BLaER1 treated with 17β-estradiol and CSF1 and Interleukin-3, amounts not matched to agents 10 nM and 100 nM (cell line): ENCODE measurements at regions not wholly inside any gene's neighbourhood (a gene's known extent, or its start where the extent isn't known, plus 50 kb on each side); places are given as distances from the start of the nearest gene placed in this dataset.

Source experiments
- H3K27ac ChIP-seq, 11 experiments: shearing (Covaris generic); formaldehyde crosslinking; 2 replicates each; pipeline ENCODE4 v1.8.1; 2022
- H3K27me3 ChIP-seq, 11 experiments: shearing (Covaris generic); formaldehyde crosslinking; 2 replicates each; pipeline ENCODE4 v1.8.1; 2022
- H3K36me3 ChIP-seq, 11 experiments: shearing (Covaris generic); formaldehyde crosslinking; 2 replicates each; pipeline ENCODE4 v1.8.1; 2022
- H3K4me1 ChIP-seq, 10 experiments: shearing (Covaris generic); formaldehyde crosslinking; 2 replicates each; pipeline ENCODE4 v1.8.1; 2022
- H3K4me2 ChIP-seq, 11 experiments: shearing (Covaris generic); formaldehyde crosslinking; 2 replicates each; pipeline ENCODE4 v1.8.1; 2022
- H3K4me3 ChIP-seq, 10 experiments: shearing (Covaris generic); formaldehyde crosslinking; 2 replicates each; pipeline ENCODE4 v1.8.1; 2022
- H3K9ac ChIP-seq, 11 experiments: shearing (Covaris generic); formaldehyde crosslinking; 2 replicates each; pipeline ENCODE4 v1.8.1; 2022
- H3K9me3 ChIP-seq, 11 experiments: shearing (Covaris generic); formaldehyde crosslinking; replicated peaks in 1 of 11; 2 replicates each; pipeline ENCODE4 v1.8.1; 2022
- H4K20me1 ChIP-seq, 11 experiments: shearing (Covaris generic); formaldehyde crosslinking; 2 replicates each; pipeline ENCODE4 v1.8.1; 2022
- Cebpa-rat ChIP-seq, 11 experiments: shearing (Covaris generic); IDR thresholded peaks; 2 replicates each; pipeline ENCODE4 v1.8.1; 2022

DNA sequence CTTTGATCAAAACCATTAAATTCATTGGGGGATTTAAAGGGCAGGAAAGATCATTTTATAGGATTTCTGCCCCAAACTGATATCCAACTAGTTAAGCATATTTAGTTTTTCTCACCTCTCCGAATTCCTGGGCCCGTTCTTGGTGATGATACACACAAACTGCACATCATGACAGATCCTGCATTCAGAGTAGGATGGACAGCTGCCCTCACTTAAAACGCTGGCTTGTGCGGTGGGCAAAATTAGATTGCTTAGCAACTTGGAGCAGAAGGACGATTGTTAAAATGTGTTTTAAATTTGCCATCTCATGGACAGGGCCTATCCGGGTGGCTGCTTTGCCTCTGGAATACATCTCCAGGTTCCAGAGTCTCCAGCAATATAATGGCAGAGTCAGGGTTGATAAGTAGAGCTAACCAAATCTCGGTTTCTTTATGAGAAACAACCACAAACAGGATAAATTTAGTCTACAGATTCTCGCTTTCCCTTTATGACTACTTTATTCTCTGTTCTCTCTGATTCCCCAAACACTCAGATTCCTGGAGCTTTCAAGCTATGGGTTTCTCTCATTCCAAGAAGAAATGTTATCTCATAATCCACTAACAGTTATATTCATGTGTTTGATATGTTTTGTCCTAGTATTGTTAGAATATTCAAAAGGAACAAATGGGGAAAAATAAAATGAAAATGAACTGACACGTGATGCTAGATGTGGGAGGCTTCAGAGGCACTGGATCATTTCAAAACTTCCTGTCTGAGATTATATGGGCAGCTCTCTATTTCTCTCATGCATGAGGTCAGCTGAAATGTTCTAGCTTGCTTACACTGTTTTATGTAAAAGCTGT, 1014.1 kb upstream of the SEMA6D start:
- H3K27ac ChIP-seq: peak overlapping the region in 7 of 11 experiments; percentile 19 to 60 (median 23); a peak in 8 of 22 replicates
- H3K4me1 ChIP-seq: peaks cover 16 to 33% (median 25%) of the 10 kb centered on the region in 10 experiments; a peak in 19 of 20 replicates
- H3K4me3 ChIP-seq: no peak overlapping the region
- no peak for TF ChIP-seq Cebpa-rat (IDR thresholded peaks at IDR 0.05)
- H3K9ac ChIP-seq: peak overlapping the region in 2 of 11 experiments; percentile 6 to 44; a peak in 2 of 22 replicates
- H3K4me2 ChIP-seq: peak overlapping the region; percentile 44 to 73 (median 55)
- H4K20me1 ChIP-seq: no peaks in the 10 kb centered on the region
- peaks cover 0 to 14% (median 4%) of the 10 kb centered on the region in 11 experiments; a peak in 6 of 22 replicates for H3K9me3 ChIP-seq
- H3K36me3 ChIP-seq: no peaks in the 10 kb centered on the region
- H3K27me3 ChIP-seq: no peaks in the 10 kb centered on the region

DNA sequence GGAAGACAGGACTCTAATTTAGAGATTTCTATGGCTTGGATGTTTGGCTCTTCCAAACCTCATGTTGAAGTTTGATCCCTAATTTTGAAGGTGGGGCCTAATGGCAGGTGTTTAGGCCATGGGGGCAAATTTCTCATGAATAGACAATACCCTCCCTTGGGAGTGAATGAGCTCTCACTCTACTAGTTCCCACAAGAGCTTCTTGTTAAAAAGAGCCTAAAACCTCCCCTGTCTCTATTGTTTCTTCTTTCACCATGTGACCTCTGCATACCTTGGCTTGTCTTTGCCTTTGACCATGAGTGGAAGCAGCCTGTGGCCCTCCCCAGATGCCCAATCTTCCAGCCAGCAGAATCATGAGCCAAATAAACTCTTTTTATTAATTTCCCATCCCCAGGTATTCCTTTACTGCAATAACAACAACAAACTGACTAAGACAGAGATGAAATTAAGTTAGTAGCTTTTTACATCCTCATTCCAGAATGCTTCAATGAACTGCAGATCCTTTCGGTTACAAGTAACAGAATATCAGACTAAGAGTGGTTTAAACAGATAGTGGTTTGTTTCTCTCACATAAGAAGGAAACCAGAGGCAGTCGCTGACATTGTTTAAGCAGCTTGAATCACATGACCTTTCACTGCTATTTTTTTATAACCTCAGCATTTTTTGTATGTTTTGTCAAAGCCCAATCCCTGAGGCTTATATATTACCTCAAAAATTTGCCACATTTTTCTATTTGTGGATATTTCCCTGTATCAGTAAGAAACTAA, 1013.3 kb upstream of the SEMA6D start:
- Histone ChIP-seq H3K4me2 (peak overlapping the region; percentile 44 to 73 (median 55)), H3K4me3 (no peak overlapping the region), H3K4me1 (peaks cover 16 to 36% (median 25%) of the 10 kb centered on the region in 10 experiments; a peak in 19 of 20 replicates), H3K27ac (peak overlapping the region in 8 of 11 experiments; percentile 19 to 60 (median 24); a peak in 9 of 22 replicates), H3K9ac (peak overlapping the region in 2 of 11 experiments; percentile 6 to 44; a peak in 2 of 22 replicates), H4K20me1 (no peaks in the 10 kb centered on the region), H3K27me3 (no peaks in the 10 kb centered on the region), H3K9me3 (peaks cover 0 to 14% (median 4%) of the 10 kb centered on the region in 11 experiments; a peak in 6 of 22 replicates), H3K36me3 (no peaks in the 10 kb centered on the region)
- TF ChIP-seq Cebpa-rat (IDR thresholded peaks at IDR 0.05): no peak

DNA sequence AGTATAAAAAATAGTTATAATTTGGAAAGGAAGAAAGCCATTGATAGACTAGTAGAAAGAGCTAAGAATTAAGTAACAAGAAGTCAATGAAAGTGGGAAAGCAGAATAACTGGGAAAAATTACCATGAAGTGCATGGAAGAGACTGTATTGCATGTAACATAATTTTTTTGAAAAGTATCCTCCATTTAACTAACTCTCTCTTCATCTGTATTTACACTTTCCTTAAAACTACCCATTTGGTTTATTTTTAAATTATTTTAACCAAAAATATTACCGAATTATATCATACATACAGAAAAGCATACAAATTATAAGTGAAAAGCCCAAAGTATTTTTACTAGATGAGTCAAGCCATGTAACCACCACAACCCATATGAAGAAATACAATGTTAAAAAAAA, 1009.9 kb upstream of the SEMA6D start:
- H3K9ac ChIP-seq: no peak overlapping the region
- no peaks in the 10 kb centered on the region for H3K27me3 ChIP-seq
- peaks cover 16 to 46% (median 25%) of the 10 kb centered on the region in 10 experiments; a peak in 19 of 20 replicates for H3K4me1 ChIP-seq
- no peak for TF ChIP-seq Cebpa-rat (IDR thresholded peaks at IDR 0.05)
- H3K36me3 ChIP-seq: no peaks in the 10 kb centered on the region
- H3K4me3 ChIP-seq: no peak overlapping the region
- H3K9me3 ChIP-seq: peaks cover 0 to 14% (median 4%) of the 10 kb centered on the region in 11 experiments; a peak in 6 of 22 replicates
- no peak overlapping the region for H3K27ac ChIP-seq
- no peak overlapping the region for H3K4me2 ChIP-seq
- no peaks in the 10 kb centered on the region for H4K20me1 ChIP-seq

DNA sequence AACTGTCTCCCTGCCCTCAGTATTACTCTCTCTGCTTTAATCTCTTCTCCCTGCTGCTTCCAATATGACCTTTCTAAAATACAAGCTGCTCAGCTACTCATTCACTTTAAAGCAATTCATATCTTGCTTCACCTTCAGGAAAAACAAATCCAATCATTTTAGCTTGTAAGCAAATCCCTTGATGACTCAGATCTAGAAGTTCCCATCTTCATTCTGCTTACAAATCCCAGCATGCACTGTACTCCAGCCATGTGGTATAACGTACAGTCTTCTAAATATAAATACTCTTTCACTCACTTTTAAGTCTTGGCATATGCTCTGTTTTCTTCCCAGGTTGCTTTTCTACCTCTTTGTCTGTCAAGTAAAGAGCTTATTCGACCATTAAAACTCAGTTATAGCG, 1009.1 kb upstream of the SEMA6D start:
- Histone ChIP-seq H3K9ac (no peak overlapping the region), H3K4me1 (peaks cover 13 to 39% (median 21%) of the 10 kb centered on the region in 10 experiments; a peak in 19 of 20 replicates), H4K20me1 (no peaks in the 10 kb centered on the region), H3K4me3 (no peak overlapping the region), H3K36me3 (no peaks in the 10 kb centered on the region), H3K27me3 (no peaks in the 10 kb centered on the region), H3K4me2 (peak overlapping the region in 1 of 11 experiments; percentile 23; a peak in 1 of 22 replicates), H3K27ac (no peak overlapping the region), H3K9me3 (peaks cover 0 to 14% (median 4%) of the 10 kb centered on the region in 11 experiments; a peak in 6 of 22 replicates)
- no peak for TF ChIP-seq Cebpa-rat (IDR thresholded peaks at IDR 0.05)

DNA sequence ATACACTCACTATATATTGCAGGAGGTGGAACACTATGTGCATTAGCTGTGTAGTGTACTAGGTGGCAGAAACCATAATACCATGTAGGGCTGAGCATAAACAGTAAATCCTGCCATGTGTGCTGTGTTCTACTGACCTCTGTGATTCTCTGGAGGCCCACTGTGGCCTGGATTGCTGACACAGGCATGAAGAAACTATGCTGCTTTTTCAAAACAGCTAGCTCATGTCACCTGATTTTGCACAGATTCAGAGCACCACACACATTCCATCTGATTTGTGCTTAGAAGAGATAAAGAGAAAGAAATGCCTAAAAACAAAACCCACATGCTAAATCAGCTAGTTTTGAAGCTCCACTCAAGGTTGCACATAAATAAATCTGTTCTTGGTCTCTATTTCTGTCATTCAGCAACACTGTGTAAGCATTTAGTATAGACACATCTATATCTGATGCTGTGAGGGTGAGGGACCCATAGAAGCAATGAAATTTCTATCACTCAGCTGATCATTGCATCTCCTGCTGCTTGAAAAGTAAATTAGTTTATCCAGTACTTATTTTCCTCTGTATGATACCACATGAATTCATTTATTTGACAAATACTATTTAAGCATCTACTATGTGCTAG, 1007.7 kb upstream of the SEMA6D start:
- Histone ChIP-seq H3K4me3 (no peak overlapping the region), H4K20me1 (no peaks in the 10 kb centered on the region), H3K36me3 (no peaks in the 10 kb centered on the region), H3K27me3 (no peaks in the 10 kb centered on the region), H3K4me1 (peaks cover 4 to 26% (median 7%) of the 10 kb centered on the region in 10 experiments; a peak in 18 of 20 replicates), H3K9me3 (peaks cover 0 to 14% (median 4%) of the 10 kb centered on the region in 11 experiments; a peak in 6 of 22 replicates), H3K9ac (no peak overlapping the region), H3K27ac (no peak overlapping the region), H3K4me2 (peak overlapping the region in 1 of 11 experiments; percentile 30; a peak in 2 of 22 replicates)
- no peak for TF ChIP-seq Cebpa-rat (IDR thresholded peaks at IDR 0.05)

DNA sequence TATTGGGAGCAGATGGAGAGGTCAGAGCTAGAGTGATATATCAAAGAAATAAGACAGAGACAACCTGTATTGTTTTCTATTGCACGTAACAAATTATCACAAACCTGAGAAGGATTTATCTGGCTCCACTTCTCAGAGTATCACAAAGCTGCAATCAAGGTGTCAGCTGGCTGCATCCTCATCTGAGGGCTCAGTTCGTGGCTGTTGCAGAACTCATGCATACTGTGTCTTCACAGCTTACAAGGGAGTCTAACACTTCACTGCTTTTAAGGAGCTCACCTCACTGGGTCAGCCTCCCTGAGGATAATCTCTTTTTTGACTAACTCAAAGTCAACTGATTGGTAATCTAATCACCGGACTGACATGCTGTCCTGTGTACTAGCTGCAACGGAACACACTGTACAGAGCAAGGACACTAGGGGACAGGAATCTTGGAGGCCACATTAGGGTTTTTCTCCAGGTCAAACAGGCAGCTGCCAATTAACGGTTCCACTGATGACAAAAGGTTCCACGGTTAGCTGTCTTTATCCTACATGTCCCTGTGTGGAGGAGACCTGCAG, 1006.8 kb upstream of the SEMA6D start:
- no peak for TF ChIP-seq Cebpa-rat (IDR thresholded peaks at IDR 0.05)
- H3K9ac ChIP-seq: no peak overlapping the region
- peaks cover 0 to 18% (median 0%) of the 10 kb centered on the region in 10 experiments; a peak in 2 of 20 replicates for H3K4me1 ChIP-seq
- peaks cover 0 to 14% (median 4%) of the 10 kb centered on the region in 11 experiments; a peak in 6 of 22 replicates for H3K9me3 ChIP-seq
- no peaks in the 10 kb centered on the region for H4K20me1 ChIP-seq
- no peaks in the 10 kb centered on the region for H3K36me3 ChIP-seq
- H3K4me2 ChIP-seq: no peak overlapping the region
- no peak overlapping the region for H3K27ac ChIP-seq
- no peak overlapping the region for H3K4me3 ChIP-seq
- no peaks in the 10 kb centered on the region for H3K27me3 ChIP-seq

DNA sequence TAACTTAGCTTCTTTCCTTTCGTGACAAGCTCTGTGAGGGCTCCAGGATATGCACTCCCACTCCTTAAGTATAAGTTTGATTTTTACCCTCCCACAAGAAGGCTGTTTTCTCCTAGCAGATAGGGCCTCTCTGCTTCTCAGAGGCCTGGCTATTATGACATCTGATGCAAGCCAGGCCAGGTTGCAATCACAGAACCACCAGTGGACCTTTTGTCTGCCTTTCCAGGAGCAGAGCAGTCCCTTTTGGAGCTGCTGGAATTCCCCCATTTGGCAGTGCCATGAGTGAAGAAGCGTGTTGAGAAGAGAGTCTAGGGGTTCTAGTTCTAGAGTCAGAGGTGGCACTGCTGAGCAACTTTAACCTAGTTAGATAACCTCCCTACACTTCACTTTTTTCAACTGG, 1004.3 kb upstream of the SEMA6D start:
- H3K4me1 ChIP-seq: peaks cover 0 to 15% (median 0%) of the 10 kb centered on the region in 10 experiments; a peak in 2 of 20 replicates
- H3K27me3 ChIP-seq: no peaks in the 10 kb centered on the region
- no peak for TF ChIP-seq Cebpa-rat (IDR thresholded peaks at IDR 0.05)
- no peaks in the 10 kb centered on the region for H4K20me1 ChIP-seq
- no peak overlapping the region for H3K9ac ChIP-seq
- H3K4me2 ChIP-seq: no peak overlapping the region
- no peak overlapping the region for H3K4me3 ChIP-seq
- H3K9me3 ChIP-seq: no peaks in the 10 kb centered on the region
- no peak overlapping the region for H3K27ac ChIP-seq
- H3K36me3 ChIP-seq: no peaks in the 10 kb centered on the region

DNA sequence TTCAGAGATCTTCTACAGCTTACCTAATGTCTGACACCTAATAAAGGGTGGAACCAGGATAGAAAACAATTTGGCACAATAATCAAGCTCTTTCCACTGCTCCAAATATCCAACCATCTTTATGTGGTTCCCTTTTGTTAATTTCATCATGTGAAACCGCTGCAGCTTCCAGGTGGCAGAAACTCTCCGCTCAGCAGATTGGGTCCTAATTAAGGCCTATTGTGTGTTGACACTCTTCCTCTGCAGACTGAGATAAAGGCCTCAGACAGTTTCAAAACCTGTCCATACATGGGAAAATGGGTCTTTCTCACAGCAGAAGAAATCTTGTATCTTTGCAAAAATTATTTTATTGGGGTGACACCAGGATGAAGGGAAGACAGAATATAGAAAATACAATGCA, 1002.4 kb upstream of the SEMA6D start:
- Histone ChIP-seq H3K9me3 (no peaks in the 10 kb centered on the region), H3K36me3 (no peaks in the 10 kb centered on the region), H4K20me1 (no peaks in the 10 kb centered on the region), H3K4me1 (peaks cover 0 to 1% (median 0%) of the 10 kb centered on the region in 10 experiments; a peak in 1 of 20 replicates), H3K27ac (no peak overlapping the region), H3K27me3 (no peaks in the 10 kb centered on the region), H3K9ac (no peak overlapping the region), H3K4me2 (no peak overlapping the region), H3K4me3 (no peak overlapping the region)
- TF ChIP-seq Cebpa-rat (IDR thresholded peaks at IDR 0.05): no peak
